COR-L47 (cell line): ENCODE measurements at regions not wholly inside any gene's neighbourhood (a gene's known extent, or its start where the extent isn't known, plus 50 kb on each side); places are given as distances from the start of the nearest gene placed in this dataset.

ENCODE experiments used
- DNase-seq: peaks from one replicate; lab custom pipeline; 2025; lab: John Stamatoyannopoulos, UW

DNA sequence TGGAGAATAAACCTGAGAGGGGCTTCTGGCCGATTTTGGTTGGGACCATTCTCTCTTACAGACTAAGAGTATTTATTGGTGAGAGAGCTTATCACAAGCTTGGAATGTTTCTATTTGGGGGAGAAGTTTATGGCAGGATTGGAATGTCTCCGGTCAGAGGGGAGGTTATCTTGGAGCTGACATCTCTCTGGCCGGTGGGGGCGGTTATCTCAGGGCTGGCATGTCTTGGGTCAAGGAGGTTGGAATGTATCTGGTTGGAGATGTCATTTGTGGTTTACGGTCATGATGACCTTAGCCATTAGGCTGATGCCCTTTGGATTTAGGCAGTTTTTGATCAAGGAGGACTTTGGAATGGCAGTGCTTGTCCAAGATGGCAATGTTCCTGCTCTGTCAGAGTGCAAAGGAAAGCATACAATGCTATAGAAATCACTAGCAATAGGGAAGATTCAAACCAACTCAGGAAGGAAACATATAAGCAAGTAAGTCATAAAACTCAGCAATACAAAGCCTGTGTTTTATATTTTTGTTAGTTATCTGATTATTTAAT, 362.4 kb upstream of the LRATD1 start:
- DNase-seq, result no peak

DNA sequence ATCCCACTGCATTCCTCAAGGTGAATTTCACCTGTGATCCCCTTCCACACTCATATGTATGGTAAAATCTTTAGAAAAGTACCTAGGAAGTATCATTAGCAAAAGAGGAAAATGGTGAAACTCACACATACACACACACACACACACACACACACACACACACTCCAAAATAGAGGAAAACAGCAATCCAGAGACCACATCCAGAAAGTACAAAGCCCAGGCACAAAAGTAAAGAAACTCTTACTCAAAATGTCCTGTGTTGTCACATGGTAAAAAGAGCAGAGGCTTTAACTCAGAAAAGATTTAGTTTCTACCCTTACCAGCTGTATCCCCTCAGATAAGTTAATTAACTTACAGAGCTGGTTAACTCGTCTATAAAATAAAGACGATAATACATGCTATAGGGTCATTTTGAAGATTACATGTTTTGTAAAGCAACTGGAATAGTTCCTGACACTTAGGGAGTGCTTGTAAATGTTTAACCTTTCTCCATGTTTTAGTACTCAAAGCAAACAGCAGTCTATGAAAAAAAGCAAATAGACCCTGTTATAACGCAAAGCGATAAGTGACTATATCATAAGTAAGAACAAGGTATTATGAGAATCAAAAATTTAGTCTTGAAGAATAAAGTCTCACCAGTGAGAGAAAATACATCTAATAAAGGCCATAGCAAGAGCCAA, 360.0 kb upstream of the LRATD1 start:
- DNase-seq, result no peak

DNA sequence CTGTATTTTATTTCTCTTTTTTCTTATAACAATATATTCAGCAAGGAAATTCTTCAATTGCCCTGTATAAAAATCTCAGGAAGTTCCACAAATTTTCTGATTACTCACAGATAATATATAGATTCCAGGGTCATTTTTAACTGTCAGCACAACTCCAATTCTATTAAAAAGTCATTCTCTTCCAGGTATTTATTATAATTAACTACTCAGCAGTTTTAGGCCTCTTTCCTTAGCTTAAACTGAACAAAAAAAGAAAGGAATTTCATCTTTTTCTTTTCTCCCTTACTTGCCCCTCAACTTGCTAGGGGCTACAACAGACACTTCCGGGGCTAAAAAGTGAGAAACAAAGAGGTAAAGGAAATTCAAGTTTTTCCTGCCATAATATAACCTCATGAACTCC, 358.9 kb upstream of the LRATD1 start:
- DNase-seq, result no peak

DNA sequence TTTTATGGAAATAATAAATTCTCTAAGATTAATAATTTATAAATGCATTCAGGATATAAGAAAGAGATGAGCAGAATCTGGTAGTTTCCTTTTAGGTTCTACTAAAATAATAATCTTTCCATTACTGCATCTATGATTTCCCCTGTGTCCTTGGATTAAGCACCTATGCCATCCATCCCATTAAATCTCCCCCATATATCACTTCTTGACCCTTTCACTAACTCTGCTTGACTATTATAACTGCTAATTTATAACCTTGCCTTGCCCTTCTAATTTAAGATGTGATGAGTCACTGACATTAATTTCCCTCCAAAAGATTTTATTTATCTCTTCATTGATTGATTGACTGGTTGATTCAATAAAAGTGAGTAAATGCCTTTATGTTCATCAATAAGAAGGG, 348.3 kb upstream of the LRATD1 start:
- no peak for DNase-seq

DNA sequence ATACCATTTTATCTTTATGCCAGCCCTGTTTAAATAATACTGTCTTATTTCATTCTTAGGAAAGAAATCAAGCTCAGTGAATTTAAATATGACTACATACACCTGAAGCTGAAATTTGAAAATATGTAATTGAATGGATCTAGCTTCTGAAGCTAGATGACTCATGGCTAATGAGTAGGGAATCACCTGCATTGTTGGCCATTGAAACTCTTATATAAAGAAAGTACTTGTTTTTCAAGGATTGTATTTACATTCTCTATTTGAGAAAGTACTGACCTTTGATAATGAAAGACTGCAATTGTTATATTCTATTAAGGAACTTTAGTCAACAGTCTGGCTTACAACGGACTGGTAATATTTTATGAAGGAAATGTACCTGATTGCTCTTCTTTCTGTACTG, 346.7 kb upstream of the LRATD1 start:
- no peak for DNase-seq

DNA sequence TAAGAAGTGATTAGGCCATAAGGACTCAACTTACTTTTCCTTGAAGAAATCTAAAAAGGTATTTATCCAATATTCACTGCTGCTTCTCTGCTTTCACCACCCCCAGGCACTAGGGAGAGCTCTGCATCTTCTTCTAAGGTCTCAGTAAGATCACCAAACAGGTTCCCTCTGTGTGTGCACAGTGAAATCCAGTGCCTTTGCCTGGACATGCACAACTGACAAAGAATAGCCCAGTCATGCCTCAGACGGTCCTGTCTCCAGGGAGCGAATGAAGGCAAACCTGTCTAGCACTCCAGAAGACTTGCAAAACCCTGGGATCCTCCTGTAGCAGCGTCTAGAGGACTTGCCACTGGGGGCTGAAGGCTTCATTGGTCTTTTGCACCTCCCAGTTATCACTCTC, 344.5 kb upstream of the LRATD1 start:
- DNase-seq, result no peak

DNA sequence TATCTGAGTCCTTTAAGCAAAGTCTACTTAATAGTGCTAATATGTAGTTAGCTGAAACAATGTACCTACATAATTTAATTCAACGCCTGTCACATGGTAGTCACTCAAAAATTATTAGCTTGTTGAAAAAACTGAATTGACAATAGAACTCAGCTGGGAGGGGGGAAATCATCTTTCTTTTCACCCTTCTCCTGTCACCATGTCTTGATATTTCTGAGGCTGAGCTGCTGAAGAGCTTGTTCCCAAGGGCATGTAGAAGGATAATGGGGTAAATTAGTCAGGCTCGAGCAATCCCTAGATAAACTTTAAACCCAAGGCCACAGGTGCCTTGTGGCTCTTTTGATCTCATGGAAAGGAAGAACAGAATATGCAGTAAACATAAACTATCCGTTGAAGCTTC, 339.6 kb upstream of the LRATD1 start:
- DNase-seq, result no peak

DNA sequence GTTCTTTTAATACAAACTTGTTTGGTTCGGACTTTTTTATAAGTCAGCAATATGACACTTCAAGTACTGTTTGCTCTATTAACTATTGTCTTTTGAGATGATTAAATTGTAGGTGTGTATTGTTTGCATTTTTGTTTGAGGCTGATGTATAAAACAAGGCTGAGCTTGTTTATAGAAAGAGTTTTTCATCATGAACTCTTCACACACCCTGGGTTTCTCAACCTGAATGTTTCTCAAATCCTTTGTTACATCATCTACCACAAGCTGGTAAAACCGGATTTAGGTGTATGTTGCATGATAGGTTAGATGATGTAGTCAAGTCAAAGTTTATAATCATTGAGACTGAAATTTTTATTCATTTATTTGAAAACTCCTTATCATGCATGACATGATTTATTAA, 335.2 kb upstream of the LRATD1 start:
- no peak for DNase-seq

DNA sequence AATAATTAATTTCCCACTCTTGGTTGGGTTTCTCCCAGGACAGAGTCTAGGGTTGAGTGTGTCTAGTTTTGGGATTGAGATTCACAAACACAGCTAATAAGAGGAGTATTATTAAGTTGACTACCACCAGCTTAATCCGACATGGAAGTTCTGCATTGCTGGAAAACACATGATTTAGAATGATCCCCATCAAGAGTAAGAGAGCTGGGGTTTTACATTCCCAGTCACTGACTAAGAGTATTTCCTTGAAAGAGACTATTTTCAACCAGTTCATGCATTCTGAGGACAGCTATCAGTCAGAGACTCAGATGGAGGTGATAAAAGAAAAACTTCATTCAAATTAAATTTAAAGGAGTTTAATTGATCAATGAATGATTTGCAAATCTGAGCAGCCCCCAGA, 334.6 kb upstream of the LRATD1 start:
- DNase-seq, result no peak

DNA sequence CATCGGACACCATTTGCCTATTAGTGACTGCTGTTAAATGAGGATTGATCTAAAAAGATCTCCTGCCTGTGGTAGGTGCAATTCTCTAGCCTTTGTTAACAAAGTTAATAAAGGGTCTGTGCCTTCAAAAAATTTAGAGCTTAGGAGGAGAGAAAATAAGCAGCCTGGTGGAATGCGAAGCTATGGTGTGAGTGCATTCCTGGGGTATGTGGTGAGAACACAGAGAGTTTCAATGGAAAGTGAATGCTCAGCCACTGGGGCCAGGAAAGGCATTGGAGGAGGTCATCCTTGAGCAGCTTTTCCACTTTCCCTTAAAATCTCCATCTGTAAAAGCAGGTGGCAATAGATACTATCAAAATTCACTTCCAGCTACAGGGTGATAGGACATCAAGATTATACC, 331.2 kb upstream of the LRATD1 start:
- DNase-seq, result no peak

DNA sequence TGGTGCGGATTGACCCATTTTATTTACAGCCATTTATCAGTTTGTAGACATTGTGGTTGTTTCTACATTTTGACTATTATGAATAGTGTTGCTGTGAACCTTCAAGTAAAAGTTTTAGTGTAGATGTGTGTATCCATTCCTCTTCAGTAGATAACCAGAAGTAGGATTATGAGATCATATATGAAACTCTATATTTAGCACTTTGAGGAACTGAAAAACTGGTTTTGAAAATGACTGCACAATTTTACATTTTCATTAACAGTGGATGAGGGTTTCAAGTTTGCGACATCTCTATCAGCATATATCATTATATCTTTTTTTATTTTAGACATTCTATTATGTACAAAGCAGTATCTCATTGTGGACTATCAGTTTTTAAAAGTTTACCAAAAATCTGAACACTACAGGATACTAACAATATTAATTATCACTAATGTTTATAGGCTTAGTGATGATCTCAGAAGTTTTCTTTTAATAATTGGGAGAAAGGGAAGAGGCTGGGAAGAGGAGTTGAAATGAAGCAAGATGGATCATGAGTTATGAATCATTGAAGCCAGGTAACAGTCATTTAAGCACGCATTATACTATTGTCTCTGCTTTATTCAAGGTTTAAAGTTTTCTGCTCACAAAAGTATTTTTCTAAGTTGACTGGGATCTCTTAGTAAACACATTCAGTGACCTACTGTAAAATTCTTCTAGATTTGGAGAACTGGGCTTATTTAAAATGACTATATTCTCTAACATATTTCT, 329.0 kb upstream of the LRATD1 start:
- DNase-seq, result no peak

DNA sequence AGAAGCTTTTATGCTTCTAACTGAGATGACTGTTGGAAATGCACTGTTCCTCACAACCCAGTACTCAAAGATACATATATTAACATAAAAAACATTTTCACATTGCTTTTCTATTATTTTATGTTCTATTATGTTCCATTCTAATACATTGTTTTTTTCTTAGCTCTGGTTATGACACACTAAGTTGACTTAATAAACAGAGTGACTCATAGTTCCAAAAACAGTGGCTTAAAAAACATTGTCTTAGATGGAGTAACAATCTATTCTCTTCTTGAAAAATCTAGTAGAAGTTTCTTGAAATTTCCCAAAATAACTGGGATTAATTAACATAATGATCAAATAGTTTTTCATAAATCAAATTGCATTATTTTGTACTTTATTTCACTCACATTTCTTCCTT, 328.2 kb upstream of the LRATD1 start:
- DNase-seq, result no peak

DNA sequence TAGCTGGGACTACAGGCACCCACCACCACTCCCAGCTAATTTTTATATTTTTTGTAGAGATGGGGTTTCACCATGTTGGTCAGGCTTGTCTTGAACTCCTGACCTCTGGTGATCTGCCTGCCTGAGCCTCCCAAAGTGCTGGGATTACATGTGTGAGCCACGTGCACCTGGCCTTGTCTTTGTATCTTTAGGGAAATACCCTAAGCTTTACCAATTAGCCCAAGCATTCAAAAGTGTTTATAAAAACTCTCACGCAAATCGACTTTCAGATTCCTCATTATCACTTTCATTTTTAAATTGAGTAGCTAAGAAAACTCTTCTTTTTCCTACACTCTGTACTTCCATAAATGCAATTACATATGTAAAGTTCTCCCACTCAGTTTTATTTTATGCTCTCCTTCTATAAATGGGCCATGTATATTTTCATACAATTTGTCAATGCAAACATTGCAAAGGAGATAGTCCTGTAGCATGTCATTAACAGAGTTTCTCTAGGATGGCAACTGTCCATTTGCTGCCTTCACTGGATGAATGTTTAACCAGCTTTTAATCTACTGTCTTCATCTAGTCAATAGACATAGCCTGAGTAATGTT, 326.2 kb upstream of the LRATD1 start:
- DNase-seq, result no peak

DNA sequence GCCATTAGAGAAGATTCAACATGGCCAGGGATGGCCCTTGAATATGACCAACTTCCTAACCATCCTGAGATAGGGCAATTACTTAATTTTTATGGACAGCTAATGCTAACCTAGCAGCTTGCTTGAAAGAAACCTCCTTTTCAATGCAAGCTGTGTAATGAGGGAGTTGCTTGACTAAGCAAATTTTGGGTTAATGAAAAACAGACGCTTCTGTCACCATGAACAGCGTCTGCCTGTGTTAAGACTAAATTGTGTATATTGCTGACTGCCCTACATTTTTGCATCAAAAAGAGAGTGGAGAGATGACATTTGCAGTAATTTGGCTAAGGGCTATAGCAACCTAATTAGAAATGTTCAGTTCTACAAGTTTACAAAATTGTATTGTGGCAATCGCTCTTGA, 319.2 kb upstream of the LRATD1 start:
- no peak for DNase-seq

DNA sequence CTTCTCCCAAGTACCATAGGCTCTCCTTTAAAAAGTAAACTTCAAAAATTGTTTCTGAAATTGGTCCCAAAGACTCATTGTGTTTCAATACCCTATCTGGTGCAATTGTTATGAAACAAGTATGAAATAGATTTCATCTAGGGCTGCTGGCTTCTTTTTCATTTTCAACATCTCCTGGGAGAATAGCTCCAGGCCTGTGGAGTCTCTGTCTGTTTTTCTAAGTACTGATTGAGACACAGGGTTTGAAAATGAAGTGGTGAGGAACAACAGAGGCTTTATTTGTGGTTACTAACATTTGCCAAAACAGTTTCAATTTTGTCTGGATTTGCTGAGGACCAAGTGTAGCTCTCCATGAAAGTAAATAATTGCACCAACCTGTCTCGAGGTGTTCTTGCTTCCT, 315.9 kb upstream of the LRATD1 start:
- no peak for DNase-seq

DNA sequence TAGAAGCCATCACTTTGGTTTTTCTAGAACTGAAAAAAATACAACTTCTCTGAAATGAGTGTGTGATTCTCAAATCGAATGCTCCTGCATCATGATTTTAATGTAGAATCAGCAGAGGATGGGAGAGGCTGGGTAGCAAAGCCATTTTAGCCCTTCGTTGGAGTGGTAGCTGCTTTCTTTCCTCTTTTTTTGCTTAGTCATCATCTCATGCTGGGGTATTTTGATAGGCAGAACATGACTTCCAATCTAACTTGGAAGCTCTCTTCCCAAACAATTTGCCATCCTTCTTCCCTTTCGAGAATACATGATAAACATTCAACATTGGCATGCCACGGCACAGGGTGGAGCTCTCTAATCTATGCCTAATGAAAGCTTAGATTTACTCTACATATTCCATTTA, 311.2 kb upstream of the LRATD1 start:
- no peak for DNase-seq

DNA sequence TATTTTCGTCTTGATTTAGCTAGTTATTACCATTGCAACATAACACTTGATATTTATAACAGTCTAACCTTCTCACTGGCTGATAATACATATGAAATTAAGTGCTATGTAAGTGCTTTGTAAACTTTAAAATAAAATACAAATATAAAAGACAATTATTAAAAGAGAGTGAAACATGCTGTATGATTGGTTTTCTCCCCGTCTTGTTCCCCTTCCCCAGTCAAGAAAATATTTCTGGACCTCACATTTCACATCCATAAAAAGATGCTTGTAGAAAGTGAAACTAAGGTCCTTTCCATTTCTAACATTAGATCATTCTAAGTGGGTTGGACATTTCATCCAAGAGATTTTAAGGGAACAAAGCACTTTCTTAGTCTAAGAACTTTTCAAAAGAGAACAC, 310.2 kb upstream of the LRATD1 start:
- DNase-seq, result no peak

DNA sequence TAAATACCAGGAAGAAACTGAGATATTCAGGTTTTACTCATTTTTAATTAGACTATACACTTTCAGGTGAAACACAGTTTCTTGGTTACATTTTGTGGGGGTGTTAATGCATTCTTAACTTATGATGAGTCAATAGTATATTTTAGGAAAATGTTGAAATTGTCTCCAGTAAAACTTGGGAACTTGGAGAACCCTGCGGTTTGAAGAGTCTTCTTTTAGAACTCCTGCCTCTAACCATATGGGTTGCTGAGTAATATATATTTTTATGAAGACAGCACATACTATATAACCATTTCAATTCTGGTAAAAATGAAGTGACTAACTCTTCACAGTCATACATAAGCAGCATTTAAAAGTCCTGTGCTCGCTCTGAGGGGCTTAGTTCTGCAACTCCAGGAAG, 308.2 kb upstream of the LRATD1 start:
- DNase-seq, result no peak

DNA sequence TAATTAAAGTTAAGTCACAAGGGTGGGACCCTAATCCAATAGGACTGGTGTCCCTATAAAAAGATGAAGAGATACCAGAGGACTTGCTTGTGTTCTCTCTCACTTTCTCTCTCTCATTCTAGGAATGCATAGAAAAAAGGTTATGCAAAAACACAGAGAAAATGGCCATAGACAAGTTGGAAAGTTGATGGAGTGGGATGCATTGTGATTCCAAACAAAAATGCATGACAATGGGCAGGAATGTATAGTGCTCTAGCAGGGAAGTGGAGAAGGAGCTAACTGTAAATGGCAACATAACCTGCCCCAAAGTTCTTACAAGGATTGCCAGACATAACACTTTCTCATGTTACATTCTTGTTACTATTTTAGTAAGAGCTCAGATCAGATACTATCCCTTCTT, 301.6 kb upstream of the LRATD1 start:
- no peak for DNase-seq

DNA sequence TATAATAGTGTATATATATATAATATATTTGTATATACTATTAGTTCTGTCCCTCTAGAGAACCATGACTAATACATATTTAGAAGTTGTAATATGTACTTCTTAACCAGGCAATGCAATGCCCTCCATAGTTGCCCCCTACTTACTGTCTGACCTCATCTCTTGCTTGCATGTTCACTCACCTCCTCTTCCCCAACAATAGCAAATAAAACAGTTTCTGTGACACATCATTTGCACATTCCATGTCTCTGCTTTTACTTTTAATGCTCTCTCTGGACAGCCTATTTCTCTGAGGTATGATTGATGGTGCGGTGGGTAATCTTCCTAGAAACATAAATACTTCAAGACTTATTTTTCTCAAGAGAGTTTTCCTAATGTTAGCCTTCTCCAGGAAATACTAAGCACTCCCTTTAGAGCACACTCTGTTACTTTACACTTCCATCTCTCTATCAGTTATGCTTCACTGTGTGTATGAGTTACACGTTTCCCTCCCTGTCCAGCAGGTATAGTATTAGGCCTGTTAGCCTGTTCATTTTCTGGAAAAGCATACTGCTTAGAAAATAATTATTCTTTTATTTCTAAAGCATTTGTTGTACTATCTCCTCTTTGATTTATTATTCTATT, 295.6 kb upstream of the LRATD1 start:
- DNase-seq, result no peak

DNA sequence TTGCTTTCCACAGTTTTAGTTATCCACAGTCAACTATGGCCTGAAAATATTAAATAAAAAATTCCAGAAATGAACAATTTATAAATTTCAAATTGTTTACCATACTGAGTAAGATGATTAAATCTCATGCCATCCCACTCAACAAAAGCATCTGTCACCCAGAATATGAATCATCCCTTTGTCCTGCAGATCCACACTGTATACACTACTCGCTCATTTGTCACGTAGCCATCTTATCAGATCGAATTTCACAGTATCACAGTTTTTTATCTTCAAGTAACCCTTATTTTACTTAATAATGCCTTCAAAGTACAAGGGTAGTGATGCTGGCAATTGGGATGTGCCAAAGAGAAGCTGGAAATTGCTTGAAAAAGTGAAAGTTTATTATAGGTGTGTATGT, 291.8 kb upstream of the LRATD1 start:
- DNase-seq, result no peak

DNA sequence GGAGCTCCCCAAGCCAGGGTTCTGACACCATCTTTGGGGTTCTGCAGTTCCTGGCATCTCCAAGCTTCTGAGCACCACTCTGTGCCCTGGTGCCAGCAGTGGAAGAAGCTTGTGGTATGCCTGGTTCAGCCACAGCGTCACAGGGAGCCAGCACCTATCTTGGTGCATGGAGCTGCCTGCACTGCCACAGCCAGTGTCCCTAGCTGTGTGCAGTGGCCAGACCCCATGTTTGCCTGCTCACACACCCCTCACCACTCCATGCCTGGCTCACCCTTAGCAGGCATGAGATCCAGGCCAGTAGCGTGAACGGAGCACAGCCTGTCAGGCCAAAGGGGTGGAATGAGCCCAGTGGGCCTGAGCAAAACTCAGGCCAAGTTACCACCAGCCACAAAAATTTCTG, 290.2 kb upstream of the LRATD1 start:
- no peak for DNase-seq

DNA sequence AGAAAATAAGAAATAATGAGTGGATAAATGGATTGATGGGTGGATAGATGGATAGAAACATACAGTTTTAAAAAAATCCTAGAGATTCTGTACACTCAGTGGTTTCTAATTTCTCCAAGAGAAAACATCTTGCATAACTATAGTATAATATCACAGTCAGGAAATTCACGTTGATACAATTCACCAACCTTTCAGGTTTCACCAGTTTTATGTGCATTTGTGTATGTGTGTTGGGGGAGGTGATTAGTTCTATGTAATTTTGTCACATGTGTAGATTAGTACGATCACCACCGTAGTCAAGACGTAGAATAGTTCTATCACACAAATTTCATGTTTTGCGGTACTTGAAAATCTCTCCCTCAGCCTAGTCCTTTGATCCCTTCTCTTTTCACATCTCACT, 288.2 kb upstream of the LRATD1 start:
- no peak for DNase-seq
